Bronchial epithelial cell (primary cell): ENCODE measurements at regions not wholly inside any gene's neighbourhood (a gene's known extent, or its start where the extent isn't known, plus 50 kb on each side); places are given as distances from the start of the nearest gene placed in this dataset.

ENCODE experiments used
- DNase-seq: peaks from one replicate; pipeline ENCODE4 v3.0.0-alpha.2; 2010; ENCODE audit warnings: low read depth
- FAIRE-seq: peaks from 2 replicates; lab custom pipeline; 2011; peaks lifted over from hg19 to GRCh38; lab: Jason Lieb, UNC
- H3K27me3 ChIP-seq: 2 replicates; pipeline ENCODE4 v1.5.1; 2011; ENCODE audit warnings: low read length; ENCODE audit not compliant: control insufficient read depth, insufficient read depth
- H3K36me3 ChIP-seq: 2 replicates; pipeline ENCODE4 v1.5.1; 2011; ENCODE audit warnings: low read length; ENCODE audit not compliant: control insufficient read depth, insufficient read depth
- H3K4me3 ChIP-seq: 2 replicates; pipeline ENCODE4 v1.5.1; 2011; ENCODE audit warnings: mild to moderate bottlenecking, low read depth, low read length, control low read depth
- TF ChIP-seq, protein P1 (sequence below): IDR thresholded peaks from 2 replicates; pipeline ENCODE4 v1.5.1; 2011; ENCODE audit warnings: mild to moderate bottlenecking, moderate library complexity, low read length, control low read depth, inconsistent platforms; ENCODE audit not compliant: insufficient read depth, severe bottlenecking

DNA sequence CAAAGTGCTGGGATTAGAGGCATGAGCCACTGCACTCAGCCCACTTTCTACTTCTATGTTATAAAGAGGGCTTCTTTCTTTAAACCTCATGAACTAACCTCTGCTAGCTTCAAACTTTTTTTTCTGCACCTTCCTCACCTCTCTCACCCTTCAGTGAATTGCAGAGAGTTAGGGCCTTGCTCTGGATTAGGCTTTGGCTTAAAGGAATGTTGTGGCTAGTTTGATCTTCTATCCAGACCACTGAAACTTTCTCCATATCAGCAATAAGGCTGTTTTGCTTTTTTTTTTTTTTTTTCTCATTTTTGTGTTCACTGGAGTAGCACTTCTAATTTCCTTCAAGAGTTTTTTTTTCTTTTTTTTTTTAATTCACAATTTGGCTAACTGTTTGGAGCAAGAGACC is 216.4 kb upstream of the MAP3K1 start:
- FAIRE-seq (no peak), DNase-seq (no peak)
- TF ChIP-seq, protein P1, sequence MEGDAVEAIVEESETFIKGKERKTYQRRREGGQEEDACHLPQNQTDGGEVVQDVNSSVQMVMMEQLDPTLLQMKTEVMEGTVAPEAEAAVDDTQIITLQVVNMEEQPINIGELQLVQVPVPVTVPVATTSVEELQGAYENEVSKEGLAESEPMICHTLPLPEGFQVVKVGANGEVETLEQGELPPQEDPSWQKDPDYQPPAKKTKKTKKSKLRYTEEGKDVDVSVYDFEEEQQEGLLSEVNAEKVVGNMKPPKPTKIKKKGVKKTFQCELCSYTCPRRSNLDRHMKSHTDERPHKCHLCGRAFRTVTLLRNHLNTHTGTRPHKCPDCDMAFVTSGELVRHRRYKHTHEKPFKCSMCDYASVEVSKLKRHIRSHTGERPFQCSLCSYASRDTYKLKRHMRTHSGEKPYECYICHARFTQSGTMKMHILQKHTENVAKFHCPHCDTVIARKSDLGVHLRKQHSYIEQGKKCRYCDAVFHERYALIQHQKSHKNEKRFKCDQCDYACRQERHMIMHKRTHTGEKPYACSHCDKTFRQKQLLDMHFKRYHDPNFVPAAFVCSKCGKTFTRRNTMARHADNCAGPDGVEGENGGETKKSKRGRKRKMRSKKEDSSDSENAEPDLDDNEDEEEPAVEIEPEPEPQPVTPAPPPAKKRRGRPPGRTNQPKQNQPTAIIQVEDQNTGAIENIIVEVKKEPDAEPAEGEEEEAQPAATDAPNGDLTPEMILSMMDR: no peak
- Histone ChIP-seq H3K36me3 (no peaks in the 10 kb centered on the region), H3K27me3 (peaks cover 3% of the 10 kb centered on the region), H3K4me3 (no peak overlapping the region)

DNA sequence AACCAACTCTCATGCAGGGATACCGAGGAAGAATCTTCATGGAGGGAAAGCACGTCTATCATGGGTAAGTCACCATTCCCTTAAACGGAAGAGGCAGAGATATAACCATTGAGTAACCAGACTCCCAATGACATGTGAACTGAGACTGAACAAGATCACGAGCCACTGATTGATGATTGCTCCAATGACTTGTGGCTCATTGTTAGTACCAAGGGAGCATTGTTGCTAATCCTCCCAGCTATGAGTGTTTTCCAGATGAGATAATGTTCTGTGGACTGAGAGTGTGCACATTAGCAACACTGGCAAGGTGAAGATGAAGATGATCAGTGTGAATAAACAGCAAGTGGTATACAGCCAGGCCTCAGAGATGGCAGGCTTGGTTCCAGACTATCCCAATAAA is 219.2 kb upstream of the MAP3K1 start:
- H3K4me3 ChIP-seq: no peak overlapping the region

DNA sequence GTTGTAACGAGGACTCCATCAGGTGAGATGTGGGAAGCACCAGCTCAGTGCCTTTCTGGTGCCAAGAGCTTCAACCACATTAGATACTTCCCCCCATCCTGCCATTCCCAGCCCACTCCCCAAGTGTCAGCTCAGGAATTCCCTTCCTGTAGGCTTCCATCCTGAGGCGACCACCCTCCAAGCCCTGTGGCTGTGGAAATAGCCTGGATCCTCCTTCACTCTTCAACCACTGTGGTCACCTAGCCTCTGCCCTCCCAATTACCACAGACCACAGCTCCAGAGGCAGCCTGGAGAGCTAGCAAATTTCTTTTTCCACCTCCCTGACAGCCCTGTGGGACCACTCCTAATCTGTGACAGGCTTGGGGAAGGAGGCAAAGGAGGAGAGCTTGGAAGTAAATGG is 219.8 kb upstream of the MAP3K1 start:
- DNase-seq (no peak), FAIRE-seq (no peak)
- TF ChIP-seq, protein P1: peak; percentile 10
- no peak overlapping the region for H3K4me3 ChIP-seq
- no peaks in the 10 kb centered on the region for H3K27me3 ChIP-seq
- no peaks in the 10 kb centered on the region for H3K36me3 ChIP-seq

More for the DNA sequence above, 219.2 kb upstream of the MAP3K1 start:
- TF ChIP-seq, protein P1: no peak
- H3K36me3 ChIP-seq: no peaks in the 10 kb centered on the region
- H3K27me3 ChIP-seq: no peaks in the 10 kb centered on the region
- peak; percentile 86 for FAIRE-seq
- DNase-seq: no peak

DNA sequence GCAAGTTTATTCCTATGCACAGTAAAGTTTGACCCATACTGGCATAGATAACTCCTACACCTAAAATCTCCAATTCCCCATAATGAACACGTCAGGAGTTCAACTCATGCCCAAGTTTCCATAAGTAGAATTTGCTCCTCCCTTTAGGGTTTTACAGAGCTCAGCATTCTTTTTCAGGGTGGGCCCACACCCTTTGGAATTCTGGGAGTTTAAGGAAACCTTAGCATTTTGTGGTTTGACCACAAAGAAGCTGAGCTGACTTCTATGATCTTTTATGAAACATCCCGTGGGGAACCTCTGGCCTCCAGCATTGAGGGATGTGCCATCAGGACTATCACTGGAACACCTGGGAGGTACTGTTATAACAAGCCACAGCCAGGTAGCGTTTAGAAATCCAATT is 220.6 kb upstream of the MAP3K1 start:
- H3K36me3 ChIP-seq: no peaks in the 10 kb centered on the region
- DNase-seq: no peak
- FAIRE-seq: no peak
- TF ChIP-seq, protein P1: no peak
- no peaks in the 10 kb centered on the region for H3K27me3 ChIP-seq
- no peak overlapping the region for H3K4me3 ChIP-seq

DNA sequence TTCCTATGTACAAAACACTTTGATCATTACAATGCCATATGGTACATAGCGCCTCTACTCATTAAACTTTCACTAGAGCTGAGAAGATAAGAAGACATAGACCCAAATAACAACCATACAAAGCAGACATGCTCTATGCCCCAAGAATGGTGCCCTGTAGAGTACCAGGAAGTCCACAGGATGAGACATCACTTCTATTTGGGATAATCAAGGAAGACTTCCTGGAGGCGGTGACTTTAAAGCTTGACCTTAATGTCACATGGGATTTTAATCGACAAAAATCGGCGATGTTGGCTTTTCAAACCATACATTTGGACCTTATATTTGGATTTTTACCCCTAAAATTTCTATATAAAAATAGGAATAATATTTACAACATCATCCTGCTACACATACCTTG is 224.3 kb upstream of the MAP3K1 start:
- FAIRE-seq (no peak), DNase-seq (no peak)
- Histone ChIP-seq H3K4me3 (no peak overlapping the region), H3K27me3 (no peaks in the 10 kb centered on the region), H3K36me3 (no peaks in the 10 kb centered on the region)
- TF ChIP-seq, protein P1: no peak

DNA sequence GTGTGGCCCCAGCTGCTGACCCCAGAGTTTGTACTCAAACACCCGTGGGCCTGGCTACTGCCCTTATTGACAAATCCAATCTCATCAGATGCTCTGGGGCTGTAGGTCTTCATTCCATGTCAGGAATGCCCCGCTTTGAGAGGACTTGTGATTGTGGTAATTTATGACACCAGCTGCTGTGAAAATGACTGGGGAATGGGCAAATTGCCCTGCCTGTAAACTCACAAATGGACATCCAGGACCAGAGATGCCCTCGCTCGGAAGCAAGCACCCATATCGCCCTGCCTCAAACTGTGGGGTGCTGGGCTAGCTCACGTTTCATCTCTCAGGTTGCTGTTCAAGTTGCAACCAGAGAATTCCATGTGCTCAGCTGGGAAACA is 225.9 kb upstream of the MAP3K1 start:
- Histone ChIP-seq H3K27me3 (no peaks in the 10 kb centered on the region), H3K4me3 (no peak overlapping the region), H3K36me3 (no peaks in the 10 kb centered on the region)
- no peak for DNase-seq
- TF ChIP-seq, protein P1: no peak
- no peak for FAIRE-seq
